ENCODE measurements at regions not wholly inside any gene's neighbourhood (a gene's known extent, or its start where the extent isn't known, plus 50 kb on each side); places are given as distances from the start of the nearest gene placed in this dataset.

- no peak for DNase-seq
Observed at GRCh38 chr5:175025077-175025476, 300.7 kb downstream of the MSX2 start.

- DNase-seq: no peak
Observed at GRCh38 chr5:175021841-175022625, 297.7 kb downstream of the MSX2 start.

GRCh38 chr5:175021321-175021720 is 296.9 kb downstream of the MSX2 start:
- no peak for DNase-seq

GRCh38 chr5:175015028-175015685 is 290.8 kb downstream of the MSX2 start:
- DNase-seq: no peak

- no peak for DNase-seq
Observed at GRCh38 chr5:175013251-175013650, 288.9 kb downstream of the MSX2 start.

GRCh38 chr5:175012267-175012666 is 287.9 kb downstream of the MSX2 start:
- DNase-seq: no peak

- no peak for DNase-seq
Observed at GRCh38 chr5:175003531-175003930, 279.1 kb downstream of the MSX2 start.

- DNase-seq: no peak
Observed at GRCh38 chr5:175001876-175002645, 277.7 kb downstream of the MSX2 start.

- no peak for DNase-seq
Observed at GRCh38 chr5:175001311-175001710, 276.9 kb downstream of the MSX2 start.

GRCh38 chr5:174999581-174999980 is 275.2 kb downstream of the MSX2 start:
- no peak for DNase-seq

GRCh38 chr5:174998131-174998730 is 273.8 kb downstream of the MSX2 start:
- no peak for DNase-seq

- DNase-seq: no peak
Observed at GRCh38 chr5:174997688-174998087, 273.3 kb downstream of the MSX2 start.

GRCh38 chr5:174996941-174997340 is 272.6 kb downstream of the MSX2 start:
- no peak for DNase-seq

GRCh38 chr5:174995827-174996226 is 271.4 kb downstream of the MSX2 start:
- no peak for DNase-seq

- DNase-seq: no peak
Observed at GRCh38 chr5:174991847-174992246, 267.5 kb downstream of the MSX2 start.

- no peak for DNase-seq
Observed at GRCh38 chr5:174990909-174991308, 266.5 kb downstream of the MSX2 start.

- no peak for DNase-seq
Observed at GRCh38 chr5:174987443-174988012, 263.1 kb downstream of the MSX2 start.

- DNase-seq: no peak
Observed at GRCh38 chr5:174984863-174985262, 260.5 kb downstream of the MSX2 start.

GRCh38 chr5:174982485-174982884 is 258.1 kb downstream of the MSX2 start:
- DNase-seq: no peak

- DNase-seq: no peak
Observed at GRCh38 chr5:174981416-174981815, 257.0 kb downstream of the MSX2 start.

GRCh38 chr5:174980952-174981351 is 256.6 kb downstream of the MSX2 start:
- no peak for DNase-seq

GRCh38 chr5:174972291-174972690 is 247.9 kb downstream of the MSX2 start:
- no peak for DNase-seq

GRCh38 chr5:174971210-174971609 is 246.8 kb downstream of the MSX2 start:
- no peak for DNase-seq
